ENCODE measurements at regions not wholly inside any gene's neighbourhood (a gene's known extent, or its start where the extent isn't known, plus 50 kb on each side); places are given as distances from the start of the nearest gene placed in this dataset.

DNA sequence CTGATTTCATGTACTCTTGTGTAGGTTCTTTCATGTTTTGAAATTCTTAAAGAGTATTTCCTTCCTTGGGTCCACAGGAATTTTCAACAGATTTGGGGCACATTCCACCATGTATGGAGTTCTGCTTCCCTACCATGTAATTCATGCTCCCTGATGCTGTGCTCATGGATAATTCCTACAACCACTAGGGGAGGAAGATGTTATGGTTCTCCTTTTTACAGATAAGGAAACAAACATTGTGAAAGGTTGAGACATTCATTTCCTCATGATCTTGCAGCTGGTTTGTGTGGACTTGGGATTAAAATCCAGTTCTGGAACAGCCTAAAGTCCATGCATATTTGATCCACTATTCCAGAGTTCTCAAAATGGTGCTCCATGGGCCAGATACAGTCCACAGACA is 174.9 kb upstream of the FRMD4B start:
- no peaks in the 10 kb centered on the region for H3K79me2 ChIP-seq (replicated peaks; ENCODE audit: insufficient read depth, low read length)
- no peaks in the 10 kb centered on the region for H3K27me3 ChIP-seq (ENCODE audit: insufficient read depth, low read depth, low read length)
- no peak overlapping the region for H3K4me2 ChIP-seq (ENCODE audit: low read length)
- H4K20me1 ChIP-seq (ENCODE audit: insufficient read depth) = no peaks in the 10 kb centered on the region
- no peak overlapping the region for H3K27ac ChIP-seq (ENCODE audit: low read length)
- no peak overlapping the region for H2AFZ ChIP-seq (ENCODE audit: low read depth, low read length)
- no peaks in the 10 kb centered on the region for H3K9me2 ChIP-seq (ENCODE audit: insufficient read depth, low read length)
- no peaks in the 10 kb centered on the region for H3K9me3 ChIP-seq (ENCODE audit: low read length)
- TF ChIP-seq POLR2AphosphoS5 (IDR thresholded peaks at IDR 0.05) (no peak), EZH2 (IDR thresholded peaks at IDR 0.05; ENCODE audit: borderline replicate concordance, insufficient read depth, low read length, poor library complexity, severe bottlenecking) (no peak), SMC3 (conservative IDR thresholded peaks at IDR 0.05; ENCODE audit: poor library complexity) (no peak), RAD21 (conservative IDR thresholded peaks at IDR 0.05) (no peak), EP300 (conservative IDR thresholded peaks at IDR 0.05; ENCODE audit: poor library complexity, severe bottlenecking) (no peak)
- TF ChIP-seq, protein P1, sequence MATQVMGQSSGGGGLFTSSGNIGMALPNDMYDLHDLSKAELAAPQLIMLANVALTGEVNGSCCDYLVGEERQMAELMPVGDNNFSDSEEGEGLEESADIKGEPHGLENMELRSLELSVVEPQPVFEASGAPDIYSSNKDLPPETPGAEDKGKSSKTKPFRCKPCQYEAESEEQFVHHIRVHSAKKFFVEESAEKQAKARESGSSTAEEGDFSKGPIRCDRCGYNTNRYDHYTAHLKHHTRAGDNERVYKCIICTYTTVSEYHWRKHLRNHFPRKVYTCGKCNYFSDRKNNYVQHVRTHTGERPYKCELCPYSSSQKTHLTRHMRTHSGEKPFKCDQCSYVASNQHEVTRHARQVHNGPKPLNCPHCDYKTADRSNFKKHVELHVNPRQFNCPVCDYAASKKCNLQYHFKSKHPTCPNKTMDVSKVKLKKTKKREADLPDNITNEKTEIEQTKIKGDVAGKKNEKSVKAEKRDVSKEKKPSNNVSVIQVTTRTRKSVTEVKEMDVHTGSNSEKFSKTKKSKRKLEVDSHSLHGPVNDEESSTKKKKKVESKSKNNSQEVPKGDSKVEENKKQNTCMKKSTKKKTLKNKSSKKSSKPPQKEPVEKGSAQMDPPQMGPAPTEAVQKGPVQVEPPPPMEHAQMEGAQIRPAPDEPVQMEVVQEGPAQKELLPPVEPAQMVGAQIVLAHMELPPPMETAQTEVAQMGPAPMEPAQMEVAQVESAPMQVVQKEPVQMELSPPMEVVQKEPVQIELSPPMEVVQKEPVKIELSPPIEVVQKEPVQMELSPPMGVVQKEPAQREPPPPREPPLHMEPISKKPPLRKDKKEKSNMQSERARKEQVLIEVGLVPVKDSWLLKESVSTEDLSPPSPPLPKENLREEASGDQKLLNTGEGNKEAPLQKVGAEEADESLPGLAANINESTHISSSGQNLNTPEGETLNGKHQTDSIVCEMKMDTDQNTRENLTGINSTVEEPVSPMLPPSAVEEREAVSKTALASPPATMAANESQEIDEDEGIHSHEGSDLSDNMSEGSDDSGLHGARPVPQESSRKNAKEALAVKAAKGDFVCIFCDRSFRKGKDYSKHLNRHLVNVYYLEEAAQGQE (IDR thresholded peaks at IDR 0.05; ENCODE audit: borderline replicate concordance) = no peak
- TF ChIP-seq, protein P2, sequence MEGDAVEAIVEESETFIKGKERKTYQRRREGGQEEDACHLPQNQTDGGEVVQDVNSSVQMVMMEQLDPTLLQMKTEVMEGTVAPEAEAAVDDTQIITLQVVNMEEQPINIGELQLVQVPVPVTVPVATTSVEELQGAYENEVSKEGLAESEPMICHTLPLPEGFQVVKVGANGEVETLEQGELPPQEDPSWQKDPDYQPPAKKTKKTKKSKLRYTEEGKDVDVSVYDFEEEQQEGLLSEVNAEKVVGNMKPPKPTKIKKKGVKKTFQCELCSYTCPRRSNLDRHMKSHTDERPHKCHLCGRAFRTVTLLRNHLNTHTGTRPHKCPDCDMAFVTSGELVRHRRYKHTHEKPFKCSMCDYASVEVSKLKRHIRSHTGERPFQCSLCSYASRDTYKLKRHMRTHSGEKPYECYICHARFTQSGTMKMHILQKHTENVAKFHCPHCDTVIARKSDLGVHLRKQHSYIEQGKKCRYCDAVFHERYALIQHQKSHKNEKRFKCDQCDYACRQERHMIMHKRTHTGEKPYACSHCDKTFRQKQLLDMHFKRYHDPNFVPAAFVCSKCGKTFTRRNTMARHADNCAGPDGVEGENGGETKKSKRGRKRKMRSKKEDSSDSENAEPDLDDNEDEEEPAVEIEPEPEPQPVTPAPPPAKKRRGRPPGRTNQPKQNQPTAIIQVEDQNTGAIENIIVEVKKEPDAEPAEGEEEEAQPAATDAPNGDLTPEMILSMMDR (IDR thresholded peaks at IDR 0.05; ENCODE audit: poor library complexity, severe bottlenecking) = no peak
- no peaks in the 10 kb centered on the region for H3F3A ChIP-seq (ENCODE audit: insufficient read depth, low read length, poor library complexity, severe bottlenecking)
- no peak overlapping the region for H3K9ac ChIP-seq (ENCODE audit: low read length)
- H3K36me3 ChIP-seq (ENCODE audit: insufficient read depth, low read length) = no peaks in the 10 kb centered on the region
- H3K4me3 ChIP-seq (ENCODE audit: low read length) = no peak overlapping the region

DNA sequence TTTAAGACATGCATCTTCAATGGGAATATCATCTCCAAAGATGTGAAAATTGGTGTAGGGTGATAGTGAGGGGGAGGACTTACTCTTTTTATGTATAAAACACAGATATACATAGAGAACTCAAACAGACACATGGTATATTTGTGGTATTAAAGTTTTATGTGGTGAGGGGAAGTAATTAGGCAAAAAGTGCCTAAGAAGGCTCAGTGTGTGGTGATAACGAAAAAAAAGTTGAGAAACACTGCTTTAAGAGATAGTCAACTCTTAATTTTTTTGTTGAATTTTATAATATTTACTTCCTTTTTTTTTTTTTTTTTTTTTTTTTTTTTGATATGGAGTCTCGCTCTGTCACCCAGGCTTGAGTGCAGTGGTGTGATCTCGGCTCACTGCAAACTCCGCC is 174.2 kb upstream of the FRMD4B start:
- Histone ChIP-seq H3K36me3 (ENCODE audit: insufficient read depth, low read length) (no peaks in the 10 kb centered on the region), H3K27me3 (ENCODE audit: insufficient read depth, low read depth, low read length) (no peaks in the 10 kb centered on the region), H3K27ac (ENCODE audit: low read length) (no peak overlapping the region), H3K4me2 (ENCODE audit: low read length) (no peak overlapping the region), H3F3A (ENCODE audit: insufficient read depth, low read length, poor library complexity, severe bottlenecking) (no peaks in the 10 kb centered on the region), H3K79me2 (replicated peaks; ENCODE audit: insufficient read depth, low read length) (no peaks in the 10 kb centered on the region), H3K9me3 (ENCODE audit: low read length) (no peaks in the 10 kb centered on the region), H3K9ac (ENCODE audit: low read length) (no peak overlapping the region), H4K20me1 (ENCODE audit: insufficient read depth) (no peaks in the 10 kb centered on the region), H2AFZ (ENCODE audit: low read depth, low read length) (no peak overlapping the region), H3K9me2 (ENCODE audit: insufficient read depth, low read length) (no peaks in the 10 kb centered on the region), H3K4me3 (ENCODE audit: low read length) (no peak overlapping the region)
- TF ChIP-seq SMC3 (conservative IDR thresholded peaks at IDR 0.05; ENCODE audit: poor library complexity) (no peak), RAD21 (conservative IDR thresholded peaks at IDR 0.05) (no peak), EP300 (conservative IDR thresholded peaks at IDR 0.05; ENCODE audit: poor library complexity, severe bottlenecking) (no peak), TAF1 (IDR thresholded peaks at IDR 0.05; ENCODE audit: low read depth) (no peak), POLR2AphosphoS5 (IDR thresholded peaks at IDR 0.05) (no peak), MXI1 (conservative IDR thresholded peaks at IDR 0.05; ENCODE audit: poor library complexity, severe bottlenecking) (no peak), EZH2 (IDR thresholded peaks at IDR 0.05; ENCODE audit: borderline replicate concordance, insufficient read depth, low read length, poor library complexity, severe bottlenecking) (no peak)
- TF ChIP-seq, protein P1 (IDR thresholded peaks at IDR 0.05; ENCODE audit: borderline replicate concordance) = no peak
- TF ChIP-seq, protein P2 (IDR thresholded peaks at IDR 0.05; ENCODE audit: poor library complexity, severe bottlenecking) = no peak

All from neural cell (in vitro differentiated cells).